HCT116 (cell line): ENCODE measurements at regions not wholly inside any gene's neighbourhood (a gene's known extent, or its start where the extent isn't known, plus 50 kb on each side); places are given as distances from the start of the nearest gene placed in this dataset.

Experiments used
- ATAC-seq: fragments of 200-7000 bp; cut with Tn5 transposase; 2 replicates; pipeline ENCODE4 v1.9.1; 2020; ENCODE audit warnings: mild to moderate bottlenecking, moderate library complexity
- BruUV-seq: library from RNA; stranded (reverse); fragments of 400-500 nt; replicated peaks from 2 replicates; lab custom pipeline; 2021; lab: Mats Ljungman, UMichigan
- CTCF ChIA-PET: fragments of 300-600 bp; sonication (Branson Sonifier 250); formaldehyde crosslinking; loops from one replicate; lab custom pipeline; 2021; ENCODE audit warnings: antibody characterized with exemption; lab: Charles Lee
- POLR2A ChIA-PET: fragments of 300-600, 350-600 bp; sonication (Branson Sonifier 250); formaldehyde crosslinking; loops from one replicate; lab custom pipeline; 2021; ENCODE audit warnings: antibody characterized with exemption; lab: Charles Lee
- RAD21 ChIA-PET, 2 experiments: fragments of 300-600 bp; sonication (Branson Sonifier 250); formaldehyde crosslinking; loops; one replicate each; lab custom pipeline; 2023; ENCODE audit warnings: low total read pairs in 2 of 2; ENCODE audit not compliant: uncharacterized antibody in 2 of 2, unreplicated experiment in 2 of 2, low non-redundant PET in 1 of 2; lab: Charles Lee
- DNase-seq: peaks from one replicate; pipeline ENCODE4 v3.0.0-alpha.2; 2010; ENCODE audit warnings: low read depth, low spot score
- H2AFZ ChIP-seq: fragments of 200-600 bp; shearing (Covaris generic), sonication (generic); 2 replicates; pipeline ENCODE4 v1.6.1; 2017; ENCODE audit warnings: low read depth, mixed run types, mixed read lengths, antibody characterized with exemption, low read length; ENCODE audit not compliant: poor library complexity, severe bottlenecking
- H3K27ac ChIP-seq: 2 replicates; pipeline ENCODE4 v1.5.1; 2012; ENCODE audit warnings: low read depth, low read length
- H3K27me3 ChIP-seq: fragments of 200-600 bp; sonication (generic); 2 replicates; pipeline ENCODE4 v1.6.1; 2016; ENCODE audit warnings: mixed run types, low read length, mixed read lengths; ENCODE audit not compliant: insufficient read depth
- H3K36me3 ChIP-seq, 2 experiments: fragments of 200-500 bp in 1 of 2; fragments of 200-600 bp in 1 of 2; sonication (Bioruptor generic) in 1 of 2; sonication (generic) in 1 of 2; 2 replicates each; pipeline versions ENCODE4 v1.5.1 to v1.6.1; 2014 to 2016; ENCODE audit warnings: low read length in 2 of 2, inconsistent platforms in 1 of 2, mixed read lengths in 1 of 2, mixed run types in 1 of 2; ENCODE audit not compliant: insufficient read depth in 2 of 2, control insufficient read depth in 1 of 2
- H3K4me1 ChIP-seq, 2 experiments: fragments of 200-600 bp in 1 of 2; sonication (generic) in 1 of 2; 2 replicates each; pipeline versions ENCODE4 v1.5.1 to v1.6.1; 2012 to 2017; ENCODE audit warnings: low read length in 2 of 2, inconsistent platforms in 1 of 2, mild to moderate bottlenecking in 1 of 2, mixed read lengths in 1 of 2, mixed run types in 1 of 2, moderate library complexity in 1 of 2; ENCODE audit not compliant: insufficient read depth in 2 of 2, control insufficient read depth in 1 of 2
- H3K4me2 ChIP-seq: fragments of 200-600 bp; sonication (generic); 2 replicates; pipeline ENCODE4 v1.6.1; 2017; ENCODE audit warnings: mixed run types, low read length, mixed read lengths
- H3K4me3 ChIP-seq, 2 experiments: fragments of 200-600 bp in 1 of 2; sonication (generic) in 1 of 2; replicated peaks in 1 of 2; 2 replicates each; pipeline ENCODE4 v1.5.1; 2011 to 2016; ENCODE audit warnings: low read length in 2 of 2, control low read depth in 1 of 2, low read depth in 1 of 2, mild to moderate bottlenecking in 1 of 2, mixed read lengths in 1 of 2, mixed run types in 1 of 2
- H3K79me2 ChIP-seq: fragments of 200-600 bp; sonication (generic); 2 replicates; pipeline ENCODE4 v1.6.1; 2017; ENCODE audit warnings: mild to moderate bottlenecking, mixed run types, low read length, moderate library complexity, mixed read lengths; ENCODE audit not compliant: insufficient read depth
- H3K9ac ChIP-seq: fragments of 200-600 bp; sonication (generic); 2 replicates; pipeline ENCODE4 v1.6.1; 2016; ENCODE audit warnings: low read length, mixed read lengths
- H3K9me2 ChIP-seq: fragments of 200-600 bp; sonication (generic), shearing (Covaris generic); 2 replicates; pipeline ENCODE4 v1.6.1; 2017; ENCODE audit warnings: mixed run types, mild to moderate bottlenecking, moderate library complexity; ENCODE audit not compliant: insufficient read depth
- H3K9me3 ChIP-seq, 2 experiments: fragments of 200-500 bp in 1 of 2; fragments of 200-600 bp in 1 of 2; sonication (Bioruptor generic) in 1 of 2; sonication (generic) in 1 of 2; 2 replicates each; pipeline ENCODE4 v1.6.1; 2014 to 2017; ENCODE audit warnings: low read length in 2 of 2, mixed read lengths in 2 of 2, inconsistent platforms in 1 of 2, low read depth in 1 of 2, mild to moderate bottlenecking in 1 of 2, mixed run types in 1 of 2, moderate library complexity in 1 of 2; ENCODE audit not compliant: control insufficient read depth in 1 of 2, insufficient read depth in 1 of 2
- H4K20me1 ChIP-seq: fragments of 200-600 bp; sonication (generic), shearing (Covaris generic); 2 replicates; pipeline ENCODE4 v1.6.1; 2017; ENCODE audit warnings: mixed run types, mild to moderate bottlenecking, moderate library complexity; ENCODE audit not compliant: insufficient read depth
- CEBPB ChIP-seq: IDR thresholded peaks from 2 replicates; pipeline ENCODE4 v1.6.1; 2012; ENCODE audit warnings: low read depth
- EGR1 ChIP-seq: IDR thresholded peaks from 2 replicates; pipeline ENCODE4 v1.6.1; 2012; ENCODE audit warnings: low read depth
- ELF1 ChIP-seq: IDR thresholded peaks from 2 replicates; pipeline ENCODE4 v1.6.1; 2012; ENCODE audit warnings: low read depth, borderline replicate concordance
- EZH2 ChIP-seq: fragments of 200-600 bp; sonication (generic); IDR thresholded peaks from 2 replicates; pipeline ENCODE4 v1.6.1; 2017; ENCODE audit warnings: antibody characterized with exemption, mixed run types
- EZH2phosphoT487 ChIP-seq: fragments of 200-600 bp; IDR thresholded peaks from 2 replicates; pipeline ENCODE4 v1.6.1; 2018; ENCODE audit warnings: antibody characterized with exemption, borderline replicate concordance
- JUND ChIP-seq: IDR thresholded peaks from 2 replicates; pipeline ENCODE4 v1.6.1; 2012
- POLR2A ChIP-seq: IDR thresholded peaks from 2 replicates; pipeline ENCODE4 v1.7.0; 2011; ENCODE audit warnings: borderline replicate concordance; ENCODE audit not compliant: insufficient read depth, insufficient read length; ENCODE audit errors: extremely low read depth
- POLR2AphosphoS5 ChIP-seq: IDR thresholded peaks from 2 replicates; pipeline ENCODE4 v1.6.1; 2011; ENCODE audit warnings: mild to moderate bottlenecking, low read depth, low read length, moderate library complexity
- SIN3A ChIP-seq: IDR thresholded peaks from 2 replicates; pipeline ENCODE4 v1.6.1; 2012; ENCODE audit warnings: low read depth
- SP1 ChIP-seq: IDR thresholded peaks from 2 replicates; pipeline ENCODE4 v1.6.1; 2012; ENCODE audit warnings: low read depth
- YY1 ChIP-seq: IDR thresholded peaks from 2 replicates; pipeline ENCODE4 v1.6.1; 2011; ENCODE audit warnings: low read length, low read depth, moderate library complexity, mild to moderate bottlenecking; ENCODE audit not compliant: insufficient replicate concordance; ENCODE audit errors: extremely low read depth
- intact Hi-C: fragments of 100-400 bp; cut with micrococcal nuclease; formaldehyde crosslinking; loops from 2 replicates; pipeline ENCODE4 v1.10.0; 2022
- TF ChIP-seq, protein P1 (sequence below), 3 experiments: fragments of 200-600 bp in 1 of 3; sonication (generic) in 1 of 3; IDR thresholded peaks in 2 of 3; conservative IDR thresholded peaks in 1 of 3; 2 replicates each; pipeline ENCODE4 v1.5.1; 2012 to 2017; ENCODE audit warnings: low read depth in 2 of 3, low read length in 2 of 3, antibody characterized with exemption in 1 of 3, borderline replicate concordance in 1 of 3, control low read depth in 1 of 3, mild to moderate bottlenecking in 1 of 3, mixed read lengths in 1 of 3, mixed run types in 1 of 3, moderate library complexity in 1 of 3; ENCODE audit not compliant: insufficient read depth in 1 of 3
- TF ChIP-seq, protein P2 (sequence below): IDR thresholded peaks from 2 replicates; pipeline ENCODE4 v1.6.1; 2012

DNA sequence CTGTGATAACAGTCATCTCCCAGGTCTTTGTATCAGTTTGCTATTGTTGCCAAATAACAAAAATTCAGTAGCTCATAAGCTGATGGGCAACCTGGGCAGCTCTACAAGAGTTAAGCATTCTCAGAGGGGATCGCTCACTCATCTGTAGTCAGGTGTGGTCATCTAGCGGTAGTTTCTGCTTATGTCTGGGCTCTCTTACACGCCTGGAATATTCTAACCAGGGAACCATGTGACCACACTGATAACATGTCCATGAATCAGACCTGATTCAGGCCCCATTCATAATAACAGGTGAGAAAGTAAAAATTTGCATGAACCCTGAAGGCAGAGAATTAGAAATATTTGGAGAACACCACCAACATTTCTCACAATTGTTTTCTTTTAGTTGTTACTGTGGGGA, 576.1 kb downstream of the SLCO4C1 start:
- TF ChIP-seq, protein P1, sequence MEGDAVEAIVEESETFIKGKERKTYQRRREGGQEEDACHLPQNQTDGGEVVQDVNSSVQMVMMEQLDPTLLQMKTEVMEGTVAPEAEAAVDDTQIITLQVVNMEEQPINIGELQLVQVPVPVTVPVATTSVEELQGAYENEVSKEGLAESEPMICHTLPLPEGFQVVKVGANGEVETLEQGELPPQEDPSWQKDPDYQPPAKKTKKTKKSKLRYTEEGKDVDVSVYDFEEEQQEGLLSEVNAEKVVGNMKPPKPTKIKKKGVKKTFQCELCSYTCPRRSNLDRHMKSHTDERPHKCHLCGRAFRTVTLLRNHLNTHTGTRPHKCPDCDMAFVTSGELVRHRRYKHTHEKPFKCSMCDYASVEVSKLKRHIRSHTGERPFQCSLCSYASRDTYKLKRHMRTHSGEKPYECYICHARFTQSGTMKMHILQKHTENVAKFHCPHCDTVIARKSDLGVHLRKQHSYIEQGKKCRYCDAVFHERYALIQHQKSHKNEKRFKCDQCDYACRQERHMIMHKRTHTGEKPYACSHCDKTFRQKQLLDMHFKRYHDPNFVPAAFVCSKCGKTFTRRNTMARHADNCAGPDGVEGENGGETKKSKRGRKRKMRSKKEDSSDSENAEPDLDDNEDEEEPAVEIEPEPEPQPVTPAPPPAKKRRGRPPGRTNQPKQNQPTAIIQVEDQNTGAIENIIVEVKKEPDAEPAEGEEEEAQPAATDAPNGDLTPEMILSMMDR (IDR thresholded peaks at IDR 0.05 in 2 of 3, conservative IDR thresholded peaks at IDR 0.05 in 1 of 3; ENCODE audit: borderline replicate concordance in 1 of 3, insufficient read depth in 1 of 3, low read depth in 2 of 3, low read length in 2 of 3), result no peak
- TF ChIP-seq YY1 (no peak), SIN3A (no peak), ELF1 (no peak), EZH2phosphoT487 (no peak), CEBPB (no peak), POLR2A (no peak), SP1 (no peak), EGR1 (no peak), EZH2 (no peak), POLR2AphosphoS5 (no peak), JUND (no peak)
- TF ChIP-seq, protein P2, sequence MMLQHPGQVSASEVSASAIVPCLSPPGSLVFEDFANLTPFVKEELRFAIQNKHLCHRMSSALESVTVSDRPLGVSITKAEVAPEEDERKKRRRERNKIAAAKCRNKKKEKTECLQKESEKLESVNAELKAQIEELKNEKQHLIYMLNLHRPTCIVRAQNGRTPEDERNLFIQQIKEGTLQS, result no peak
- no TSS peak for BruUV-seq
- DNase-seq (no peak), ATAC-seq (no peak)
- ChIA-PET CTCF (no interaction called here), RAD21 (no interaction called here), POLR2A (no interaction called here)
- no peak overlapping the region for H3K9ac ChIP-seq
- no peak overlapping the region for H3K27ac ChIP-seq
- H3K9me3 ChIP-seq, result no peaks in the 10 kb centered on the region
- H3K36me3 ChIP-seq, result no peaks in the 10 kb centered on the region
- H2AFZ ChIP-seq, result no peak overlapping the region
- no peak overlapping the region for H3K4me2 ChIP-seq
- H3K4me1 ChIP-seq, result no peaks in the 10 kb centered on the region
- intact Hi-C loops, result no loop called here
- no peak overlapping the region for H3K4me3 ChIP-seq
- no peaks in the 10 kb centered on the region for H3K27me3 ChIP-seq
- H3K79me2 ChIP-seq, result no peaks in the 10 kb centered on the region
- H3K9me2 ChIP-seq, result no peaks in the 10 kb centered on the region
- no peaks in the 10 kb centered on the region for H4K20me1 ChIP-seq
